ENCODE measurements at regions not wholly inside any gene's neighbourhood (a gene's known extent, or its start where the extent isn't known, plus 50 kb on each side); places are given as distances from the start of the nearest gene placed in this dataset.

- no peak for TF ChIP-seq CTCF (IDR thresholded peaks at IDR 0.05; ENCODE audit: extremely low read depth, missing control alignments)
- DNase-seq (ENCODE audit: low spot score) = no peak
Measured at GRCh38 chr14:54291491-54292191, 105.2 kb upstream of the CDKN3 start.

GRCh38 chr14:54294802-54295201 lies 102.0 kb upstream of the CDKN3 start:
- no peak for TF ChIP-seq CTCF (IDR thresholded peaks at IDR 0.05; ENCODE audit: extremely low read depth, missing control alignments)
- no peak for DNase-seq (ENCODE audit: low spot score)

GRCh38 chr14:54299410-54300363 lies 97.1 kb upstream of the CDKN3 start:
- no peak for TF ChIP-seq CTCF (IDR thresholded peaks at IDR 0.05; ENCODE audit: extremely low read depth, missing control alignments)
- no peak for DNase-seq (ENCODE audit: low spot score)

- no peak for DNase-seq (ENCODE audit: low spot score)
- no peak for TF ChIP-seq CTCF (IDR thresholded peaks at IDR 0.05; ENCODE audit: extremely low read depth, missing control alignments)
Measured at GRCh38 chr14:54300881-54301280, 95.9 kb upstream of the CDKN3 start.

GRCh38 chr14:54301359-54301758 lies 95.4 kb upstream of the CDKN3 start:
- no peak for DNase-seq (ENCODE audit: low spot score)
- TF ChIP-seq CTCF (IDR thresholded peaks at IDR 0.05; ENCODE audit: extremely low read depth, missing control alignments) = no peak

GRCh38 chr14:54306806-54307205 lies 90.0 kb upstream of the CDKN3 start:
- no peak for DNase-seq (ENCODE audit: low spot score)
- TF ChIP-seq CTCF (IDR thresholded peaks at IDR 0.05; ENCODE audit: extremely low read depth, missing control alignments) = no peak

- DNase-seq (ENCODE audit: low spot score) = no peak
- TF ChIP-seq CTCF (IDR thresholded peaks at IDR 0.05; ENCODE audit: extremely low read depth, missing control alignments) = no peak
Measured at GRCh38 chr14:54309615-54310014, 87.2 kb upstream of the CDKN3 start.
